ENCODE measurements at regions not wholly inside any gene's neighbourhood (a gene's known extent, or its start where the extent isn't known, plus 50 kb on each side); places are given as distances from the start of the nearest gene placed in this dataset.

DNA sequence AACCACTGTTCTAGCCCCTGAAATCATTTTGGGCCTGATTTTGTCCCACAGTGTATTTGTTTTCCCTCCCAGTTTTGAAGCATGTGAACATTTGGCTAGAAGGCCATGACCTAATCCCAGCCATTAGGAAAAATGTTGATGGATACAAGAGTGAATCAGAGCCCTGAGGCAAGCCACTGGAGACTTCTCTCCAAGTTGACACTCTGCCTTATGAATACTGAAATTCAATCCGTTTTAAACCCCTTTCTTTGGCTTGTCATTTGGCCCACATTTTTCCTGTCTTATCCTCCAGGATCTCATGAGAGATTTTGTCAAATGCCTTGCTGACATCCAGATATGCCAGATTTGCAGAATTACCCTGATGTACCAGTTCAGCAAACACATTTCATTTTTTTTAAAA is 158.8 kb downstream of the FAT3 start:
- no peak for TF ChIP-seq CTCF (IDR thresholded peaks at IDR 0.05)
- TF ChIP-seq EP300 (IDR thresholded peaks at IDR 0.05): no peak
- no peak for TF ChIP-seq POLR2A (IDR thresholded peaks at IDR 0.05)
- no peak for TF ChIP-seq POLR2AphosphoS5 (IDR thresholded peaks at IDR 0.05)

All from upper lobe of left lung (tissue), 4 donors.